HepG2 (cell line): ENCODE measurements at regions not wholly inside any gene's neighbourhood (a gene's known extent, or its start where the extent isn't known, plus 50 kb on each side); places are given as distances from the start of the nearest gene placed in this dataset.

ENCODE experiments used
- ATAC-seq: fragments of 200-7000 bp; cut with Tn5 transposase; 3 replicates; pipeline ENCODE4 v1.9.1; 2020; ENCODE audit warnings: mild to moderate bottlenecking, moderate library complexity
- BruUV-seq: library from RNA; stranded (reverse); fragments of 400-500 nt; replicated peaks from 2 replicates; lab custom pipeline; 2021; lab: Mats Ljungman, UMichigan
- CTCF ChIA-PET: fragments of 300-600 bp; formaldehyde crosslinking; extraction: SDS; loops from one replicate; lab custom pipeline; 2021; ENCODE audit warnings: low total read pairs, inconsistent platforms, low intra/inter-chr PET ratio; lab: Yijun Ruan, JAX
- POLR2A ChIA-PET: fragments of 350-600 bp; sonication (Branson Sonifier 250); formaldehyde crosslinking; loops from one replicate; lab custom pipeline; 2020; ENCODE audit warnings: antibody characterized with exemption, inconsistent platforms; lab: Yijun Ruan, JAX
- DNase-seq: peaks from one replicate; pipeline ENCODE4 v3.0.0-alpha.2; 2015; ENCODE audit warnings: low spot score
- FAIRE-seq: peaks from 3 replicates; lab custom pipeline; 2011; peaks lifted over from hg19 to GRCh38; lab: Jason Lieb, UNC
- H2AFZ ChIP-seq: one replicate; pipeline ENCODE4 v1.6.1; 2011; ENCODE audit warnings: low read length, inconsistent platforms
- H3K27ac ChIP-seq: fragments of 300-600 bp; 3 replicates; pipeline ENCODE4 v1.8.0; 2011; ENCODE audit warnings: mixed run types, mild to moderate bottlenecking, mixed read lengths, low read length, inconsistent platforms; ENCODE audit not compliant: insufficient read depth; ENCODE audit errors: extremely low read length
- H3K27me3 ChIP-seq, 2 experiments: fragments of 200-600 bp in 1 of 2; 2 replicates in 1 of 2; 3 replicates in 1 of 2; pipeline versions ENCODE4 v1.6.0 to v1.8.0; 2011; ENCODE audit warnings: low read length in 2 of 2, mild to moderate bottlenecking in 2 of 2, moderate library complexity in 2 of 2, inconsistent platforms in 1 of 2; ENCODE audit not compliant: insufficient read depth in 2 of 2, control insufficient read depth in 1 of 2
- H3K36me3 ChIP-seq, 2 experiments: fragments of 200-600 bp in 1 of 2; replicated peaks in 1 of 2; 2 replicates in 1 of 2; 3 replicates in 1 of 2; pipeline versions ENCODE4 v1.5.1 to v1.8.0; 2011; ENCODE audit warnings: low read length in 2 of 2, inconsistent platforms in 1 of 2; ENCODE audit not compliant: insufficient read depth in 2 of 2, control insufficient read depth in 1 of 2
- H3K4me1 ChIP-seq: 2 replicates; pipeline ENCODE4 v1.5.1; 2012; ENCODE audit warnings: low read length, inconsistent platforms; ENCODE audit not compliant: insufficient read depth
- H3K4me2 ChIP-seq: 2 replicates; pipeline ENCODE4 v1.6.0; 2011; ENCODE audit warnings: low read depth, low read length, inconsistent platforms
- H3K4me3 ChIP-seq, 3 experiments: fragments of 200-600 bp in 1 of 3; sonication (generic), shearing (Covaris generic) in 1 of 3; replicated peaks in 1 of 3; 2 replicates each; pipeline ENCODE4 v1.5.1; 2011 to 2016; ENCODE audit warnings: low read length in 3 of 3, inconsistent platforms in 2 of 3, low read depth in 2 of 3, mild to moderate bottlenecking in 2 of 3, control low read depth in 1 of 3, mixed read lengths in 1 of 3; ENCODE audit not compliant: insufficient read depth in 1 of 3
- H3K79me2 ChIP-seq: one replicate; pipeline ENCODE4 v1.6.1; 2011; ENCODE audit warnings: low read length, inconsistent platforms; ENCODE audit not compliant: insufficient read depth
- H3K9ac ChIP-seq: 2 replicates; pipeline ENCODE4 v1.6.0; 2011; ENCODE audit warnings: mild to moderate bottlenecking, low read depth, low read length, inconsistent platforms; ENCODE audit not compliant: insufficient read depth
- H3K9me3 ChIP-seq: 2 replicates; pipeline ENCODE4 v1.5.1; 2012; ENCODE audit warnings: mild to moderate bottlenecking, low read length
- H4K20me1 ChIP-seq: 2 replicates; pipeline ENCODE4 v1.6.0; 2011; ENCODE audit warnings: inconsistent platforms, mild to moderate bottlenecking, low read length, moderate library complexity; ENCODE audit not compliant: insufficient read depth
- DNMT3B ChIP-seq: conservative IDR thresholded peaks from 2 replicates; pipeline ENCODE4 v1.6.1; 2016; ENCODE audit warnings: missing biosample characterization, control low read depth
- ETS1 ChIP-seq: sonication (generic); formaldehyde crosslinking; IDR thresholded peaks from 2 replicates; pipeline ENCODE4 v1.4.0; 2020; ENCODE audit warnings: missing genetic modification reagents
- ETV5 ChIP-seq: IDR thresholded peaks from 2 replicates; pipeline ENCODE4 v1.6.1; 2018; ENCODE audit warnings: missing biosample characterization, missing genetic modification reagents, inconsistent platforms, borderline replicate concordance
- GLI4 ChIP-seq: sonication (generic); formaldehyde crosslinking; IDR thresholded peaks from 2 replicates; pipeline ENCODE4 v1.5.1; 2020; ENCODE audit warnings: missing genetic modification reagents, mild to moderate bottlenecking, moderate library complexity, borderline replicate concordance
- KDM2A ChIP-seq: sonication (generic); formaldehyde crosslinking; IDR thresholded peaks from 2 replicates; pipeline ENCODE4 v1.4.0; 2020; ENCODE audit warnings: low read depth, missing genetic modification reagents, borderline replicate concordance
- MEIS1 ChIP-seq: sonication (generic); formaldehyde crosslinking; IDR thresholded peaks from 2 replicates; pipeline ENCODE4 v1.9.0; 2021; ENCODE audit warnings: mild to moderate bottlenecking, missing genetic modification reagents, moderate library complexity, borderline replicate concordance
- SATB2 ChIP-seq: sonication (generic); formaldehyde crosslinking; IDR thresholded peaks from 2 replicates; pipeline ENCODE4 v1.5.0; 2020; ENCODE audit warnings: missing genetic modification reagents
- ZBTB1 ChIP-seq: sonication (generic); formaldehyde crosslinking; IDR thresholded peaks from 2 replicates; pipeline ENCODE4 v1.4.0; 2020; ENCODE audit warnings: missing genetic modification reagents, borderline replicate concordance
- ZNF142 ChIP-seq: sonication (generic); formaldehyde crosslinking; IDR thresholded peaks from 2 replicates; pipeline ENCODE4 v1.4.0; 2020; ENCODE audit warnings: missing genetic modification reagents
- ZNF441 ChIP-seq: sonication (generic); formaldehyde crosslinking; IDR thresholded peaks from 2 replicates; pipeline ENCODE4 v1.7.0; 2021; ENCODE audit warnings: missing genetic modification reagents, borderline replicate concordance
- WGBS: methylation state at CpG from one replicate; pipeline ENCODE4 v1.1.6; 2017; ENCODE audit warnings: low lambda C conversion rate; 5-methylcytosine and 5-hydroxymethylcytosine counted together
- in situ Hi-C: cut with HindIII; loops from 2 replicates; pipeline ENCODE4 v1.10.0; 2017; ENCODE audit warnings: low pct_unique_long_range_greater_than_20kb; ENCODE audit not compliant: extremely low pct_ligation_motif_present
- intact Hi-C: fragments of 100-400 bp; cut with micrococcal nuclease; formaldehyde crosslinking; loops from one replicate; pipeline ENCODE4 v1.10.0; 2022; ENCODE audit not compliant: unreplicated experiment
- TF ChIP-seq, protein P1 (sequence below): sonication (generic); formaldehyde crosslinking; conservative IDR thresholded peaks from 2 replicates; pipeline ENCODE4 v1.4.0; 2020; ENCODE audit warnings: missing genetic modification reagents
- TF ChIP-seq, protein P2 (sequence below): sonication (generic); formaldehyde crosslinking; IDR thresholded peaks from 2 replicates; pipeline ENCODE4 v1.5.0; 2020; ENCODE audit warnings: missing genetic modification reagents
- TF ChIP-seq, protein P3 (sequence below): IDR thresholded peaks from 2 replicates; pipeline ENCODE4 v1.6.1; 2016
- TF ChIP-seq, protein P4 (sequence below): sonication (generic); formaldehyde crosslinking; IDR thresholded peaks from 2 replicates; pipeline ENCODE4 v1.5.1; 2020; ENCODE audit warnings: missing genetic modification reagents, mild to moderate bottlenecking, borderline replicate concordance

DNA sequence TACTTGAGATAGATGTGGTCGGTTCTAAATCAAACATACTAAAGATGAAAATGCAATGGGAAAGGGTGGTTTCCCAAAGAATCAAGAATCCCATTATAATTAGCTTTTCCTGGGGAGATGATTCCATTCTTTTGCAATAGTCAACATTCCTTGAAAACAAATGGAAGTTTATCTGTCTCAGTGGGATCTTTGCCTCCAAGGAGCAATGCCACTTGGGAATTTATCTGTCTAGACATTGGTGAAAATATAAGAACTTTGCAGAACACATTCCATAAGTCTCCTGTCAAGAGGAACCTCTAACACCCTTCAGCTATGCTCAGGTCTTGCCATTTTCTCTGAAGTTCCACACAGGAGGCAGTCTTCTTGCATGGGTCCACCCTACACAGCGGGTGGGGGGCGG is 152.5 kb downstream of the KCTD12 start:
- Histone ChIP-seq H3K9ac (no peak overlapping the region), H3K36me3 (no peaks in the 10 kb centered on the region), H4K20me1 (no peaks in the 10 kb centered on the region), H2AFZ (no peak overlapping the region), H3K4me3 (no peak overlapping the region), H3K4me1 (no peaks in the 10 kb centered on the region), H3K27ac (no peak overlapping the region), H3K9me3 (no peaks in the 10 kb centered on the region), H3K4me2 (no peak overlapping the region), H3K27me3 (no peaks in the 10 kb centered on the region; a peak in 1 of 5 replicates), H3K79me2 (no peaks in the 10 kb centered on the region)
- DNase-seq (no peak), FAIRE-seq (no peak), ATAC-seq (no peak)
- ChIA-PET POLR2A (no interaction called here), CTCF (no interaction called here)
- in situ Hi-C loops (no loop called here), intact Hi-C loops (no loop called here)
- 3% methylated on average over 3 of the region's 3 CpGs for WGBS
- no TSS peak for BruUV-seq
- TF ChIP-seq DNMT3B (CRISPR knock-in tag) (no peak), ZNF441 (CRISPR knock-in tag) (no peak), ETS1 (CRISPR knock-in tag) (no peak), ETV5 (CRISPR knock-in tag) (no peak), KDM2A (CRISPR knock-in tag) (no peak), MEIS1 (no peak), ZBTB1 (no peak), ZNF142 (CRISPR knock-in tag) (no peak), SATB2 (CRISPR knock-in tag) (no peak), GLI4 (no peak)
- TF ChIP-seq, protein P1, sequence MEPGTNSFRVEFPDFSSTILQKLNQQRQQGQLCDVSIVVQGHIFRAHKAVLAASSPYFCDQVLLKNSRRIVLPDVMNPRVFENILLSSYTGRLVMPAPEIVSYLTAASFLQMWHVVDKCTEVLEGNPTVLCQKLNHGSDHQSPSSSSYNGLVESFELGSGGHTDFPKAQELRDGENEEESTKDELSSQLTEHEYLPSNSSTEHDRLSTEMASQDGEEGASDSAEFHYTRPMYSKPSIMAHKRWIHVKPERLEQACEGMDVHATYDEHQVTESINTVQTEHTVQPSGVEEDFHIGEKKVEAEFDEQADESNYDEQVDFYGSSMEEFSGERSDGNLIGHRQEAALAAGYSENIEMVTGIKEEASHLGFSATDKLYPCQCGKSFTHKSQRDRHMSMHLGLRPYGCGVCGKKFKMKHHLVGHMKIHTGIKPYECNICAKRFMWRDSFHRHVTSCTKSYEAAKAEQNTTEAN, result no peak
- TF ChIP-seq, protein P2, sequence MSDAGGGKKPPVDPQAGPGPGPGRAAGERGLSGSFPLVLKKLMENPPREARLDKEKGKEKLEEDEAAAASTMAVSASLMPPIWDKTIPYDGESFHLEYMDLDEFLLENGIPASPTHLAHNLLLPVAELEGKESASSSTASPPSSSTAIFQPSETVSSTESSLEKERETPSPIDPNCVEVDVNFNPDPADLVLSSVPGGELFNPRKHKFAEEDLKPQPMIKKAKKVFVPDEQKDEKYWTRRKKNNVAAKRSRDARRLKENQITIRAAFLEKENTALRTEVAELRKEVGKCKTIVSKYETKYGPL (CRISPR knock-in tag), result no peak
- TF ChIP-seq, protein P3, sequence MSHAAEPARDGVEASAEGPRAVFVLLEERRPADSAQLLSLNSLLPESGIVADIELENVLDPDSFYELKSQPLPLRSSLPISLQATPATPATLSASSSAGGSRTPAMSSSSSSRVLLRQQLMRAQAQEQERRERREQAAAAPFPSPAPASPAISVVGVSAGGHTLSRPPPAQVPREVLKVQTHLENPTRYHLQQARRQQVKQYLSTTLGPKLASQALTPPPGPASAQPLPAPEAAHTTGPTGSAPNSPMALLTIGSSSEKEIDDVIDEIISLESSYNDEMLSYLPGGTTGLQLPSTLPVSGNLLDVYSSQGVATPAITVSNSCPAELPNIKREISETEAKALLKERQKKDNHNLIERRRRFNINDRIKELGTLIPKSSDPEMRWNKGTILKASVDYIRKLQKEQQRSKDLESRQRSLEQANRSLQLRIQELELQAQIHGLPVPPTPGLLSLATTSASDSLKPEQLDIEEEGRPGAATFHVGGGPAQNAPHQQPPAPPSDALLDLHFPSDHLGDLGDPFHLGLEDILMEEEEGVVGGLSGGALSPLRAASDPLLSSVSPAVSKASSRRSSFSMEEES, result no peak
- TF ChIP-seq, protein P4, sequence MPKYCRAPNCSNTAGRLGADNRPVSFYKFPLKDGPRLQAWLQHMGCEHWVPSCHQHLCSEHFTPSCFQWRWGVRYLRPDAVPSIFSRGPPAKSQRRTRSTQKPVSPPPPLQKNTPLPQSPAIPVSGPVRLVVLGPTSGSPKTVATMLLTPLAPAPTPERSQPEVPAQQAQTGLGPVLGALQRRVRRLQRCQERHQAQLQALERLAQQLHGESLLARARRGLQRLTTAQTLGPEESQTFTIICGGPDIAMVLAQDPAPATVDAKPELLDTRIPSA (CRISPR knock-in tag), result no peak
